H1 (cell line): ENCODE measurements at regions not wholly inside any gene's neighbourhood (a gene's known extent, or its start where the extent isn't known, plus 50 kb on each side); places are given as distances from the start of the nearest gene placed in this dataset.

Experiments used
- CTCF ChIA-PET: fragments of 300-600 bp; sonication (Branson Sonifier 250); formaldehyde crosslinking; loops from one replicate; lab custom pipeline; 2021; ENCODE audit not compliant: partially characterized antibody; lab: Charles Lee
- POLR2A ChIA-PET: fragments of 300-600 bp; sonication (Branson Sonifier 250); formaldehyde crosslinking; loops from one replicate; lab custom pipeline; 2021; ENCODE audit warnings: inconsistent platforms; ENCODE audit not compliant: partially characterized antibody; lab: Charles Lee
- DNase-seq, 2 experiments: peaks; one replicate each; pipeline versions ENCODE4 v3.0.0 to v3.0.0-alpha.2; 2010 to 2022; ENCODE audit warnings: low spot score in 2 of 2, low read depth in 1 of 2, mixed read lengths in 1 of 2
- FAIRE-seq: peaks from 2 replicates; lab custom pipeline; 2011; peaks lifted over from hg19 to GRCh38; lab: Jason Lieb, UNC
- H2AFZ ChIP-seq: 2 replicates; pipeline ENCODE4 v1.8.1; 2012; ENCODE audit warnings: low read length, inconsistent platforms
- H2AK5ac ChIP-seq: 2 replicates; pipeline ENCODE4 v1.6.1; 2013; ENCODE audit warnings: low read depth, low read length
- H2BK120ac ChIP-seq: replicated peaks from 2 replicates; pipeline ENCODE3; 2013; ENCODE audit warnings: low read depth, low read length, inconsistent platforms
- H2BK12ac ChIP-seq: 2 replicates; pipeline ENCODE4 v1.6.1; 2013; ENCODE audit warnings: low read depth, low read length
- H2BK15ac ChIP-seq: 2 replicates; pipeline ENCODE4 v1.6.1; 2013; ENCODE audit warnings: low read length
- H2BK20ac ChIP-seq: 2 replicates; pipeline ENCODE4 v1.6.1; 2013; ENCODE audit warnings: low read length
- H2BK5ac ChIP-seq: 2 replicates; pipeline ENCODE4 v1.6.1; 2013; ENCODE audit warnings: low read depth, low read length
- H3K14ac ChIP-seq: 2 replicates; pipeline ENCODE4 v1.6.1; 2013; ENCODE audit warnings: inconsistent platforms; ENCODE audit not compliant: insufficient read length
- H3K18ac ChIP-seq: 2 replicates; pipeline ENCODE4 v1.6.1; 2013; ENCODE audit warnings: low read length; ENCODE audit errors: extremely low read depth
- H3K23ac ChIP-seq: 2 replicates; pipeline ENCODE4 v1.6.1; 2013; ENCODE audit warnings: inconsistent platforms; ENCODE audit not compliant: insufficient read length
- H3K23me2 ChIP-seq: 2 replicates; pipeline ENCODE4 v1.6.1; 2013; ENCODE audit warnings: low read depth, low read length
- H3K27ac ChIP-seq: 2 replicates; pipeline ENCODE4 v1.6.1; 2011; ENCODE audit warnings: low read depth, low read length, inconsistent platforms
- H3K27me3 ChIP-seq, 4 experiments: replicated peaks in 1 of 4; 1 replicate in 1 of 4; 2 replicates in 3 of 4; pipeline versions ENCODE4 v1.6.1 to v1.8.1; 2011 to 2013; ENCODE audit warnings: low read length in 3 of 4, mild to moderate bottlenecking in 3 of 4, inconsistent platforms in 2 of 4, mixed read lengths in 2 of 4, moderate library complexity in 1 of 4; ENCODE audit not compliant: control insufficient read depth in 3 of 4, insufficient read depth in 3 of 4; ENCODE audit errors: extremely low read depth in 1 of 4
- H3K36me3 ChIP-seq, 4 experiments: 2 replicates each; pipeline versions ENCODE4 v1.6.1 to v1.8.1; 2011 to 2013; ENCODE audit warnings: mild to moderate bottlenecking in 4 of 4, low read length in 3 of 4, moderate library complexity in 2 of 4, control low read depth in 1 of 4, inconsistent platforms in 1 of 4; ENCODE audit not compliant: insufficient read depth in 4 of 4, control insufficient read depth in 2 of 4
- H3K4ac ChIP-seq: replicated peaks from 2 replicates; pipeline ENCODE3; 2013; ENCODE audit warnings: low read length, low read depth, mixed read lengths, inconsistent platforms; ENCODE audit not compliant: insufficient read length
- H3K4me1 ChIP-seq, 4 experiments: replicated peaks in 1 of 4; 1 replicate in 1 of 4; 2 replicates in 3 of 4; pipeline versions ENCODE4 v1.6.1 to v1.8.1; 2011 to 2013; ENCODE audit warnings: low read length in 3 of 4, inconsistent platforms in 2 of 4, mixed read lengths in 1 of 4; ENCODE audit not compliant: insufficient read depth in 4 of 4, control insufficient read depth in 3 of 4
- H3K4me2 ChIP-seq, 2 experiments: 2 replicates each; pipeline versions ENCODE4 v1.6.1 to v1.8.1; 2011 to 2013; ENCODE audit warnings: low read depth in 2 of 2, low read length in 2 of 2, control low read depth in 1 of 2, inconsistent platforms in 1 of 2, mild to moderate bottlenecking in 1 of 2; ENCODE audit not compliant: insufficient read depth in 1 of 2
- H3K4me3 ChIP-seq, 4 experiments: fragments of 200-600, 300-600 bp in 1 of 4; sonication (generic), shearing (Covaris generic), sonication (Bioruptor Twin) in 1 of 4; 2 replicates each; pipeline versions ENCODE4 v1.5.1 to v1.8.1; 2011 to 2016; ENCODE audit warnings: low read length in 4 of 4, low read depth in 3 of 4, control low read depth in 2 of 4, inconsistent platforms in 2 of 4, mild to moderate bottlenecking in 2 of 4, mixed read lengths in 1 of 4, moderate library complexity in 1 of 4; ENCODE audit not compliant: insufficient read depth in 2 of 4; ENCODE audit errors: extremely low read depth in 1 of 4
- H3K56ac ChIP-seq: replicated peaks from 2 replicates; pipeline ENCODE3; 2013; ENCODE audit warnings: low read depth, mild to moderate bottlenecking, mixed read lengths, low read length, inconsistent platforms; ENCODE audit not compliant: insufficient read length
- H3K79me1 ChIP-seq: 2 replicates; pipeline ENCODE4 v1.6.1; 2013; ENCODE audit warnings: low read depth, low read length, control low read depth
- H3K79me2 ChIP-seq, 2 experiments: 2 replicates each; pipeline versions ENCODE4 v1.6.1 to v1.8.1; 2012 to 2013; ENCODE audit warnings: low read length in 2 of 2, mild to moderate bottlenecking in 2 of 2, inconsistent platforms in 1 of 2; ENCODE audit not compliant: insufficient read depth in 2 of 2, control insufficient read depth in 1 of 2
- H3K9ac ChIP-seq, 4 experiments: replicated peaks in 1 of 4; 1 replicate in 1 of 4; 2 replicates in 3 of 4; pipeline versions ENCODE4 v1.6.1 to v1.8.1; 2011 to 2013; ENCODE audit warnings: low read depth in 3 of 4, low read length in 3 of 4, control low read depth in 2 of 4, mild to moderate bottlenecking in 2 of 4, moderate library complexity in 2 of 4, inconsistent platforms in 1 of 4; ENCODE audit errors: extremely low read depth in 1 of 4
- H3K9me3 ChIP-seq, 2 experiments: 2 replicates each; pipeline versions ENCODE4 v1.6.1 to v1.8.1; 2012 to 2013; ENCODE audit warnings: mild to moderate bottlenecking in 2 of 2, moderate library complexity in 2 of 2, control low read depth in 1 of 2, inconsistent platforms in 1 of 2, low read depth in 1 of 2, low read length in 1 of 2, mixed read lengths in 1 of 2; ENCODE audit not compliant: insufficient read depth in 2 of 2
- H4K20me1 ChIP-seq, 2 experiments: replicated peaks in 1 of 2; 2 replicates each; pipeline versions ENCODE3 to v1.8.1; 2011 to 2013; ENCODE audit warnings: inconsistent platforms in 2 of 2, low read length in 2 of 2, mild to moderate bottlenecking in 1 of 2; ENCODE audit not compliant: insufficient read depth in 2 of 2, control insufficient read depth in 1 of 2
- H4K5ac ChIP-seq: 2 replicates; pipeline ENCODE4 v1.6.1; 2013; ENCODE audit warnings: low read length, low read depth, mixed read lengths, inconsistent platforms; ENCODE audit not compliant: insufficient read length
- H4K8ac ChIP-seq: 2 replicates; pipeline ENCODE4 v1.8.0; 2013; ENCODE audit warnings: mild to moderate bottlenecking, moderate library complexity, low read length, inconsistent platforms; ENCODE audit not compliant: insufficient read depth; ENCODE audit errors: extremely low read depth
- H4K91ac ChIP-seq: replicated peaks from 2 replicates; pipeline ENCODE3; 2013; ENCODE audit warnings: low read length, mixed read lengths, inconsistent platforms; ENCODE audit not compliant: insufficient read length
- ASH2L ChIP-seq: fragments of 200-600, 300-600 bp; sonication (generic); IDR thresholded peaks from one replicate; pipeline ENCODE4 v1.7.1; 2017; ENCODE audit warnings: low read length
- BRCA1 ChIP-seq: IDR thresholded peaks from 2 replicates; pipeline ENCODE4 v1.6.1; 2012; ENCODE audit warnings: low read depth, low read length, improper control_type of control experiment
- CBX5 ChIP-seq: fragments of 300-800, 300-1000 bp; sonication (generic); IDR thresholded peaks from 2 replicates; pipeline ENCODE4 v1.7.1; 2016; ENCODE audit warnings: antibody characterized with exemption, low read length, low read depth
- CEBPB ChIP-seq: IDR thresholded peaks from 2 replicates; pipeline ENCODE4 v1.6.1; 2012; ENCODE audit warnings: low read depth, low read length
- EGR1 ChIP-seq: IDR thresholded peaks from 2 replicates; pipeline ENCODE4 v1.6.1; 2011; ENCODE audit warnings: low read depth, low read length, borderline replicate concordance
- FOSL1 ChIP-seq: IDR thresholded peaks from 2 replicates; pipeline ENCODE4 v1.6.1; 2011; ENCODE audit warnings: mild to moderate bottlenecking, low read depth, low read length, moderate library complexity; ENCODE audit not compliant: insufficient read depth
- GTF2F1 ChIP-seq: IDR thresholded peaks from 2 replicates; pipeline ENCODE4 v1.6.1; 2012; ENCODE audit warnings: low read depth, low read length, improper control_type of control experiment, borderline replicate concordance
- HDAC2 ChIP-seq, 2 experiments: fragments of 300-600 bp in 1 of 2; sonication (generic) in 1 of 2; IDR thresholded peaks; 2 replicates each; pipeline ENCODE4 v1.6.1; 2011 to 2012; ENCODE audit warnings: low read depth in 2 of 2, low read length in 2 of 2, mild to moderate bottlenecking in 2 of 2, moderate library complexity in 2 of 2, borderline replicate concordance in 1 of 2, inconsistent platforms in 1 of 2
- JUN ChIP-seq: IDR thresholded peaks from 2 replicates; pipeline ENCODE4 v1.6.1; 2011; ENCODE audit warnings: low read depth, mild to moderate bottlenecking, improper control_type of control experiment, low read length
- JUND ChIP-seq: IDR thresholded peaks from 2 replicates; pipeline ENCODE4 v1.6.1; 2011; ENCODE audit warnings: mild to moderate bottlenecking, improper control_type of control experiment, low read length
- KDM1A ChIP-seq: fragments of 200-600, 300-600 bp; sonication (generic); IDR thresholded peaks from 2 replicates; pipeline ENCODE4 v1.7.1; 2016; ENCODE audit warnings: mild to moderate bottlenecking, low read length, borderline replicate concordance
- PHF8 ChIP-seq: fragments of 200-600 bp; sonication (generic); conservative IDR thresholded peaks from 2 replicates; pipeline ENCODE4 v1.7.1; 2012; ENCODE audit warnings: low read depth, mild to moderate bottlenecking, inconsistent platforms, low read length, moderate library complexity
- POLR2A ChIP-seq, 2 experiments: IDR thresholded peaks; 1 replicate in 1 of 2; 2 replicates in 1 of 2; pipeline ENCODE4 v1.6.1; 2011; ENCODE audit warnings: low read depth in 2 of 2, low read length in 2 of 2, mild to moderate bottlenecking in 2 of 2; ENCODE audit errors: control extremely low read depth in 1 of 2
- POLR2AphosphoS5 ChIP-seq: IDR thresholded peaks from 2 replicates; pipeline ENCODE4 v1.6.1; 2011; ENCODE audit warnings: low read depth, low read length
- POU5F1 ChIP-seq: IDR thresholded peaks from 2 replicates; pipeline ENCODE4 v1.6.1; 2011; ENCODE audit warnings: low read depth, mild to moderate bottlenecking, low read length, moderate library complexity
- RBBP5 ChIP-seq: IDR thresholded peaks from 2 replicates; pipeline ENCODE4 v1.7.1; 2012; ENCODE audit warnings: low read depth, mild to moderate bottlenecking, inconsistent platforms, low read length, moderate library complexity, borderline replicate concordance
- SAP30 ChIP-seq: fragments of 300-600 bp; sonication (generic); IDR thresholded peaks from 2 replicates; pipeline ENCODE4 v1.7.1; 2012; ENCODE audit warnings: low read length, moderate library complexity, mild to moderate bottlenecking, inconsistent platforms; ENCODE audit not compliant: insufficient read depth, insufficient replicate concordance

DNA sequence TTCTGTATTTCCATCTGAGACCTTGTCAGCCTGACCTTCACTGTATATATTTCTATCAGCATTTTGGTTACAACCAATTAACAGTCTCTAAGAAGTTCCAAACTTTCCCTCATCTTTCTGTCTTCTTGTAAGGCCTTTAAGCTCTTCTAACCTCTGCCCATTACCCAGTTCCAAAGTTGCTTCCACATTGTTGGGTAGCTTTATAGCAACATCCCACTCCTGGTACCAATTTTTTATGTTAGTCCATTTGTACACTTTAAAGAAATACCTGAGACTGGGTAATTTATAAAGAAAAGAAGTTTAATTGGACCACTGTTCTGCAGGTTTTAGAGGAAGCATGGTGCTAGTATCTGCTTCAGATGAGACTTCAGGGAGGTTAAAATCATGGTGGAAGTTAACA is 1979.7 kb upstream of the RAG2 start:
- Histone ChIP-seq H2BK20ac (no peak overlapping the region), H2AK5ac (no peak overlapping the region), H2AFZ (no peak overlapping the region), H3K56ac (no peak overlapping the region), H3K4me1 (no peaks in the 10 kb centered on the region), H3K4ac (no peak overlapping the region), H2BK15ac (no peak overlapping the region), H3K23me2 (no peaks in the 10 kb centered on the region), H3K27ac (no peak overlapping the region), H3K27me3 (no peaks in the 10 kb centered on the region), H3K79me1 (no peaks in the 10 kb centered on the region), H4K91ac (no peak overlapping the region), H3K4me3 (no peak overlapping the region), H3K18ac (no peak overlapping the region), H3K79me2 (no peaks in the 10 kb centered on the region), H2BK5ac (no peak overlapping the region), H3K9ac (no peak overlapping the region), H2BK12ac (no peak overlapping the region), H4K8ac (no peak overlapping the region), H3K36me3 (peaks cover 0 to 2% (median 0%) of the 10 kb centered on the region in 4 experiments; a peak in 1 of 8 replicates), H3K9me3 (peaks cover 16 to 17% of the 10 kb centered on the region in 2 experiments), H3K14ac (no peak overlapping the region), H4K20me1 (no peaks in the 10 kb centered on the region), H3K4me2 (no peak overlapping the region), H4K5ac (no peak overlapping the region), H3K23ac (no peak overlapping the region), H2BK120ac (no peak overlapping the region)
- CTCF ChIA-PET, result no interaction called here
- no peak for DNase-seq
- POLR2A ChIA-PET, result no interaction called here
- TF ChIP-seq BRCA1 (no peak), JUND (no peak), HDAC2 (IDR thresholded peaks at IDR 0.05; ENCODE audit: borderline replicate concordance in 1 of 2, low read depth in 2 of 2, low read length in 2 of 2) (no peak), POU5F1 (no peak), GTF2F1 (no peak), CEBPB (no peak), POLR2A (IDR thresholded peaks at IDR 0.05; ENCODE audit: control extremely low read depth in 1 of 2, low read depth in 2 of 2, low read length in 2 of 2) (no peak), SAP30 (no peak), RBBP5 (no peak), CBX5 (no peak), JUN (no peak), PHF8 (no peak), EGR1 (no peak), POLR2AphosphoS5 (no peak), KDM1A (no peak), FOSL1 (no peak), ASH2L (no peak)
- FAIRE-seq, result no peak
